ENCODE measurements at regions not wholly inside any gene's neighbourhood (a gene's known extent, or its start where the extent isn't known, plus 50 kb on each side); places are given as distances from the start of the nearest gene placed in this dataset.

- no peak for DNase-seq (ENCODE audit: low read depth in 2 of 3, low spot score in 2 of 3)
Measured at GRCh38 chr4:3830774-3831528, 64.8 kb downstream of the ADRA2C start.

DNA sequence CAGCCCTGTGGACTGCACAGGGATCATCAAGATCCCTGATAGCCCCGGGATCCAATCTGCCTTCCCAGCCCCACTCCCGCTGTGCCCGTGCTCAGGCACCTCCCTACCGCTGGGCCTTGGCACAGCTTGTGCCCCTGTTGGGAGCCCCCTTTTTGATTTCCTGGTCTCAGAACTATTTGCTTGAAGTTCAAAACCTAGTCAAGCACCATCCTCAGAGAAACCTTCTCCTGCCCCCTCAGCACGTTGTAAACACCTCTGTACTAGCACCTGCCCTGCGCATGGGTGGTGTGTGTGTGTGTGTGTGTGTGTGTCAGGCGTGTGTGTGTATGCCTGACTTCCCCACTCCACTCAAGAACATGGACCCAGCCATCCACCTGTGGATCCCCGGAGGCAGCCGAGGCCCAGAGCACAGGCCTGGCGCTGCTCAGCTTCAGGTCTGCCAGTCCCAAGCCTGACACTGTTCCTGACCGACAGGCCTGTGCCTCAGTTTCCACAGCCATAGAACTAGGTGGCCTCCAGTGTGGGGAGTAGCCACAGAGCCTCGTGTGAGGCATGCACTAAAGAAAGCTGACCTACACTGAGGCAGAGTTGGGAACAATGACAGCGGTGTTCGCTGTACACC lies 65.5 kb downstream of the ADRA2C start:
- DNase-seq (ENCODE audit: low read depth in 2 of 3, low spot score in 2 of 3): no peak

GRCh38 chr4:3832536-3833220 lies 66.5 kb downstream of the ADRA2C start:
- no peak for DNase-seq (ENCODE audit: low read depth in 2 of 3, low spot score in 2 of 3)

DNA sequence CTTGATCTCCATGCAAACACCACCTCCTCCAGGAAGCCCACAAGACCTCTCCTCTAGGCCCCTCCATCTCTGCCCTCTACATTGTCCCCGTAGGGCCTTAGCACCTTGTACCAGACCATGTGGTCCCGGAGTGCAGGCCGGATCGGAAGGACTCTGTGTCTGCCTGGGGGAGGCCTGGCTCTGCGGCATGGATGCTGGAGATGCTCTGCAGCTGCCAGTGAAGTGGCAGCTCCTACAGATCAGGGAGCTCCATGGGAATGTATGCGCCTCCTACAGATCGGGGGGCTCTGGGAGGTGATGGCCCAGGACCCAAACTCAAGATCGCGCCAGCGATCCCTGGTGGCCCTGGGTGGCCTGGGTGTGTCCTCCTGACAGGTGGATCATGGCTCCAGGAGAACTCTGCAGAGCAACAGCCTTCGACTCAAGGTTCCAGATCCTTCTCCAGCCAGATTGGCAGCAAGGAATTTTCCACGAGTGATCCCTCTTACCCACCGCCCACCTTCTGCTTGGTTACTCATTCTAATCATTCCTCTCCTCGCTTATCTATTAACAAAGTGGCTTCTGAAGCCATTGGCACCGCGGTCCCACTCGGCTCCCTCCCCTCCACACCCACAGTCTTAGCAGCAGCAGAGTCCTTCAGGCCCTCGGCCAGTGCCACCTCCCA lies 67.3 kb downstream of the ADRA2C start:
- DNase-seq (ENCODE audit: low read depth in 2 of 3, low spot score in 2 of 3): no peak

GRCh38 chr4:3834186-3834662 lies 68.0 kb downstream of the ADRA2C start:
- DNase-seq (ENCODE audit: low read depth in 2 of 3, low spot score in 2 of 3): no peak

DNA sequence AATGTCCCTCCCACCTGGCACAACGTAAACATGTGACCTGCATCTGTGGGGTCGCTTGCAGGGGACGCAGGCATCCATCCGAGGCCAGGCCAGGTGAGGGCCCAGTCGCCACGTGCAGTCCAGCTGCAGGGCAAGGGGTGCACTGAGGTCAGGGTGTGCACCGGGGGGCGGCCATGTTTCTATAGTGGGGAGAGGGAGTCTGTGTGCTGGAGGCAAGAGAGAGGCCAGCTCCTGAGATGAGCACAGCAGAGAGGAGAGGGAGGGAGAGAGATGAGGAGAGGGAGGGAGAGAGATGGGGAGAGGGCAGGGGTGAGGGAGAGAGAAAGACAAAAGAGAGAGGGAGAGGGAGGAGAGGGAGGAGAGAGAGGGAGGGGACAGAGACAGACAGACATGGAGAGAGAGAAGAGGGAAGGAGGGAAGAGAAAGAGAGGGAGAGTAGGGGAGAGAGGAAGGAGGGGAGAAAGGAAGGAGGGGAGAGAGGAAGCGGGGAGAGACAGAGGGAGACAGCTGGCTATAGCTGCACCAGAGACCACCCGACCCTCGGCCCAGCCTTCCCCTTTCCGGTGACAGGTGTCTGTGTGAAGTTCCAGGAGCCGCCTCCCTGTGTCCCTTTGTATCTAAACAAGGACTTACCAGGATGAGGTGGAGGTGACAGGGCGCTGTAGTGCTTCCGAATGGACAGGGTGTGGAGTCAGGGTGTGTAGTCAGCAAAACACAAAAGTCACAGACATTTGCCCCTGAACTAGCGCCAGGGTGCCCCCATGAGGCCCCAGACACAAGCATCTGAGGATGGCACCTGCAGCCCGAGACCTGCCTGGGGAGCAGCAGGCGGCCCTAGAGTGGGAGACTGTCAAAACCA lies 68.7 kb downstream of the ADRA2C start:
- no peak for DNase-seq (ENCODE audit: low read depth in 2 of 3, low spot score in 2 of 3)

GRCh38 chr4:3835527-3836405 lies 69.6 kb downstream of the ADRA2C start:
- no peak for DNase-seq (ENCODE audit: low read depth in 2 of 3, low spot score in 2 of 3)

GRCh38 chr4:3836406-3836755 lies 70.2 kb downstream of the ADRA2C start:
- no peak for DNase-seq (ENCODE audit: low read depth in 2 of 3, low spot score in 2 of 3)

DNA sequence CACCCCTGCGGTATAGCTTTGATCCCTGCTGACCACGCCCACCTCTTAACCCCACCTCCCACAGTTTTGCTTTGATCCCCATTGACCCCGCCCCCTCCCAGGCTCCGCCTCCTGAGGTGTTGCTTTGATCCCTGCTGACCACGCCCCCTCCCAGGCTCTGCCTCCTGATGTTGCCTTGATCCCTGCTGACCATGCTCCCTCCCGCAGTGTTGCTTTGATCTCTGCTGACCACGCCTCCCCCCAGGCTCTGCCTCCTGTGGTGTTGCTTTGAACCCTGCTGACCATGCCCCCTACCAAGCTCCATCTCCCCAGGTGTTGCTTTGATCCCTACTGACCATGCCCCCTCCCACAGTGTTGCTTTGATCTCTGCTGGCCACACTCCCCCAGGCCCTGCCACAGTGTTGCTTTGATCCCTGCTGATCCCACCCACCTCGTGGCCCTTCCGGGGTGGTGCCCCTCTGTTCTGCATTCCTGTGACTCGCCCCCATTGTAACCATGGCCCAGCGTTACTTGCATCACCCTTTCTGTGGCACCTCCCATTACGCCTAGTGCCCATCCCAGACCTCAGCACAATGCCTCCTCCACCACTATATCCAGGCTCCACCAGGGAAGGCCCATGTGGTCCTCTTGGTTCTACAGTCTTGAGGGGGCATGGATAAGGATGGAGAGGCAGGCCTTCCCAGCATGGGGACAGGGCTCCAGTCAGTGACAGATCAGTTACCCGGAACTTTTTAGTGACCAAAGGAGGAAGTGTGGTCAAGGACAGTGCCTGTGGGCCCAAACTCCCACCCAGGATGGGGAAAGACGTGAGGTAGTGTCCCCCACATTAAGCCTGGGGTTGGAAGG lies 70.8 kb downstream of the ADRA2C start:
- peak in 1 of 3 donors; percentile 5 for DNase-seq (ENCODE audit: low read depth in 2 of 3, low spot score in 2 of 3)

DNA sequence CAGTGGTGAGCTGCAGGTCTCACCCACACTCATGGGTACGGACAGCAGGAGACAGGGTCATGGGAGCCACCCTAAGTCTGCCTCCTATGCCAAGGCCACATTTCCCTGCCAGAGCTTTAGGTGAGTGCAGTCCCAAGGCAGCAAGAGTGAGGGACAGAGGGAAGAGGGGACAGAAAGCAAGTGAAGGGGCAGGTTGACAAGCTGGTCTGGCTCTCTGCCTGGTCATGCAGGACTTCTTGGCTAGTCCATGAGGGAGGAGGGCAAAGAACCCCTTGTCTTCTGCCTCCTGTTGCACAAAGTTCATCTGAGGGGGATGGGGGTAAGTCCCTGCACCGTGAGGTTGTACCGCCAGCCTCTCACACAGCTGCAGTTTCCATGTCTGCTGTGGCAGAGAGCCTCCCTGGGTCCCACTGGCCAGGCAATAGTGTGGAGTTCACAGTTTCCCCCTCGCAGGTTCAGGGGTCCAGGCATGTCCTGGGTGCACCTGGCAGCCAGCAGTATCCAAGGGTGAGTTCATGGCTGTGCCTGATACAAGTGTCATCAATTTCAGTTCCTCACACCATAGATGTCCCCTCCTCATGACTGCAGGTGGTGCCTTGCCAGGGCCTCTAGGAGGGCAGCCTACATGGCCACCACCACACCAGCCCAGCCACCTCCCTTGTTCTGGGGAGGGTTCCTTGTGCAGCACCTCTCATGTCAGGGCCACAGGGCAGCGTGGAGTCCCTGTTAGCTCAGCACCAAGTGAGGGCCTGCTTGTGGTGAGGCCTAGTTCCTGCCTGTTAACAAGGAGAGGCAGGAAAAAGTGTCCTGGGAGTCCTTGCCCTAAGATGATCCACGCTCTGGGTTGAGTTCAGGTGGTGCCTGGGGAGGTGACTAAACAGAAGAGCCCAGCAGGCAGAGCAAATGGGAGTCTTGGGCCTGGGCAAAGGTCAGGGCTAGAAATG lies 72.5 kb downstream of the ADRA2C start:
- no peak for DNase-seq (ENCODE audit: low read depth in 2 of 3, low spot score in 2 of 3)

GRCh38 chr4:3845094-3845743 lies 79.0 kb downstream of the ADRA2C start:
- no peak for DNase-seq (ENCODE audit: low read depth in 2 of 3, low spot score in 2 of 3)

- DNase-seq (ENCODE audit: low read depth in 2 of 3, low spot score in 2 of 3): no peak
Measured at GRCh38 chr4:3845744-3846429, 79.7 kb downstream of the ADRA2C start.

DNA sequence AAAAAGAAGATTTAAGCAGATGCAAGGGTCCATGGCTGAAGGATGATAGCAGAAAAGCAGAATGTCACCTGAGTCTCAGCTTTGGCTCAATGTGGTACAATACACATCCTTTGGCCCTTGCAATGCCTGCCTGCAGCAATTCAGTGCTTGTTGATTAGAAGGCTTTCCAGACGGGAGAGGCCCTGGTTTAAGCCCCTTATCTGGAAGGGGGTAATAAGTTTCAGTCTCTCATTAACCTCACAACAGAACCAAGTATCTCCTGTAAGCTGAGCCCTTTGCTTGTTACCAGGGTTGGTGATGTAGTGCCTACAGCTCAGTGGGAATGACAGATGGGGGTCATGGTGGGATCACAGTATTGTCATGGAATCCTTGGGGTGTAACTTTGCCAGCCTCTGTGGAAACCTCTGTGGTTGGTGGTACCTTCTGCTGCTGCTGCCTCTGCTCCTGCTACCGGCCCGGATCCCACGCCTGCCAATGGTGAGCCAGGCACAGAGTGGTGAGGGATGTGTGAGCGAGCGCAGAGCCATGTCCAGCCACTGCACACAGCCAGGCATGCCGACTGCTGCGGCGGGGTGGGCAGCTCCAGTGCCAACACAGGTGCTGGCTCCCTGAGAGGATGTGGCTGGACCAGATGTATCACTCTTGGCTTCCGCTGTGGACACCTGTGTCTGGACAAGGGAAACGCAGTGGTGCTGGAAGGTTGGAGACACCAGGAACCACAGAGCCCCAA lies 81.2 kb downstream of the ADRA2C start:
- DNase-seq (ENCODE audit: low read depth in 2 of 3, low spot score in 2 of 3): no peak

DNA sequence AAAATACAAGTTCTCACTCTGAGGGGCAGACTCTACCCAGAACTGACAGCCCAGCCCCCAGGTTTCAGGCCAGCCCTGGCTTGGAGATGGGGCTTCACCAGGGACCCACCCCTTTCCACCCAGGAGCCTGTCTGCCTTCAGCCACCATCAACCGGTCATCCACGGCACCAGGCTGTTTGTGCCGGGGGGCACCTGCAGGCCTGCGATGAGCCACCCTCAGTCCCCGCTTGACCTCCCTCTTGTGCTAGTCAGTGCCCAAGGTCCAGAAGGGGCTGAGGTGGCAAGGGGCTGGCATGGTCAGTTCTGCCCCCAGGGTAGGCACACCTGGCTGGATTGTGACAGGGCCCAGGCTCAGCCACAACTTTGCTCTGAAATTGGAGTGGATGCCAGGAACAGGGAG lies 82.1 kb downstream of the ADRA2C start:
- no peak for DNase-seq (ENCODE audit: low read depth in 2 of 3, low spot score in 2 of 3)

GRCh38 chr4:3849140-3849539 lies 83.0 kb downstream of the ADRA2C start:
- no peak for DNase-seq (ENCODE audit: low read depth in 2 of 3, low spot score in 2 of 3)

DNA sequence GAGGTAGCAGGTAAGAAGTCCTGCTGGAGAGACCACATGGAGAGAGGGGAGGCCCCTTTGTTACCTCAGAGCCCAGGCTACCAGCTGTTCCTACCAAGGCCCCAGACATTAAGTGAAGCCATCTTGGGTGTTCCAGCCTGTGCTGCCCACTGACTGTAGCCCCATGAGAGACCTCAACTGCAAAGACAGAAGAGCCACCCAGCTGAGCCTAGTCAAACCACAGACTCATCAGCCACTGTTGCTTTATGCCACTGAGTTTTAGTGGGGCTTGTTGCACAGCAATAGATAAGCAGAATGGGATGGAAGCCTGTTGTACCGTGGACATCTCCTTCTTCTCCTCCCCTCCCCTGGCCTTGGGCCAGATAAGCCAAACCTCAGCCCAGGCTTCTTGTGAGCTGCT lies 83.9 kb downstream of the ADRA2C start:
- DNase-seq (ENCODE audit: low read depth in 2 of 3, low spot score in 2 of 3): no peak

Measured in hematopoietic multipotent progenitor cell (in vitro differentiated cells).